ENCODE measurements at regions not wholly inside any gene's neighbourhood (a gene's known extent, or its start where the extent isn't known, plus 50 kb on each side); places are given as distances from the start of the nearest gene placed in this dataset.
A peak's percentile ranks its signal among the peaks of the same experiment; 100 is the strongest.

DNA sequence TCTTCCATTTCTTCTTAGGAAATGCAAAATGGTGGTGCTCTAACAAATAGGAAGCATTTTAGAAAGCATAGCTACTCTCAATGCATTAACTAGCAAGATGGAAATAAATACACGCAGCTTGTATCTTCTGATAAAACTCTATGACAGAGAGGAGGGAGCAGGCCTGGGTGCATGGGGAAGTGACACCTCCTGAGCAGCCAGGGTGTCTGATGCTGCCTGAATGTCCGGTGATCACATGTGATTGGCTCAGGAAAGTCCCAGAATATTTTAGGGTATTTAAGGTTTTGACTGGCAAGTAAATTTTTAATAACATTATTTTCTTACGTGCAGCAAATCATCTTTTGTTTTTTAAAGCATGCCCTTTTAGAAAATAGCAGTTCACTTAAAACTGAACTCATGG, 261.0 kb upstream of the KLF6 start:
- FAIRE-seq, result peak; percentile 83
- DNase-seq (ENCODE audit: extremely low spot score, insufficient read length, low read depth), result peak; percentile 25

GRCh38 chr10:4043897-4044665, 259.1 kb upstream of the KLF6 start:
- FAIRE-seq (no peak), DNase-seq (ENCODE audit: extremely low spot score, insufficient read length, low read depth) (no peak)

GRCh38 chr10:4041635-4042034, 256.6 kb upstream of the KLF6 start:
- FAIRE-seq (no peak), DNase-seq (ENCODE audit: extremely low spot score, insufficient read length, low read depth) (no peak)

DNA sequence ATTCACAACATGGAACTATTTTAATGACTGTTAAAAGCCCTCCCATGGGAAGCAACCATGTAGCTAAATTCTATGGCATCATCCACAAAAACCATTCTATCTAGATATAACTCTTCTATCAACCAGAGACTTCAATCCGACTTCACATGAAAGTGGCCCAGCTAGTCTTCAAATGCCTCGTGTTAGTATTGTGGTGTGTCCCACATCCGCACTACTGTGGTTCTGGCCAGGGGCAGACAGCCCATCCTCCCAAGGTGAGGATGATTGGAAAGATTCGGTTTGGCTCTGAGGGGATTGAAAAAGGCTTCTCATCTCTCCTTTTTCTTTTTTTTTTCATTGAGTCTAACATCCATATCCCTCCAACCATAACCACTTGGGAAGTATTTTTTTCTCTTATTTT, 253.0 kb upstream of the KLF6 start:
- no peak for FAIRE-seq

DNA sequence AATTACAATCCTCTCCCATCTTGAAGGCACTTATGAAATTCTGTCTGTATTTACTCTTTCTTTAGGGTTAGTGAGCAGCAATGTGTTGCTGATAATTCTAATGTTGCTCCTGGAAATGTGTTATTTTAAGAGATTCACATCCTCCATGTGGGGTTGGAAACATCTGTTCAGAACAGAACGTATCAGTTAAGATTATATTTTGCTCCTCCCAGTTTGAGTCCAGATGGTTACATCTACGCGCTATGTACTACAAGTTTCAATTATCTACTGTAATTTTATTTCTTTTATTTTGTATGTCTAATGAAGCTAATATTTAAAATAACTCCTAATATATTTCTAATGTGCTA, 250.6 kb upstream of the KLF6 start:
- DNase-seq (ENCODE audit: extremely low spot score, insufficient read length, low read depth), result no peak
- FAIRE-seq, result no peak

More for the DNA sequence above, 253.0 kb upstream of the KLF6 start:
- DNase-seq (ENCODE audit: extremely low spot score, insufficient read length, low read depth), result no peak

DNA sequence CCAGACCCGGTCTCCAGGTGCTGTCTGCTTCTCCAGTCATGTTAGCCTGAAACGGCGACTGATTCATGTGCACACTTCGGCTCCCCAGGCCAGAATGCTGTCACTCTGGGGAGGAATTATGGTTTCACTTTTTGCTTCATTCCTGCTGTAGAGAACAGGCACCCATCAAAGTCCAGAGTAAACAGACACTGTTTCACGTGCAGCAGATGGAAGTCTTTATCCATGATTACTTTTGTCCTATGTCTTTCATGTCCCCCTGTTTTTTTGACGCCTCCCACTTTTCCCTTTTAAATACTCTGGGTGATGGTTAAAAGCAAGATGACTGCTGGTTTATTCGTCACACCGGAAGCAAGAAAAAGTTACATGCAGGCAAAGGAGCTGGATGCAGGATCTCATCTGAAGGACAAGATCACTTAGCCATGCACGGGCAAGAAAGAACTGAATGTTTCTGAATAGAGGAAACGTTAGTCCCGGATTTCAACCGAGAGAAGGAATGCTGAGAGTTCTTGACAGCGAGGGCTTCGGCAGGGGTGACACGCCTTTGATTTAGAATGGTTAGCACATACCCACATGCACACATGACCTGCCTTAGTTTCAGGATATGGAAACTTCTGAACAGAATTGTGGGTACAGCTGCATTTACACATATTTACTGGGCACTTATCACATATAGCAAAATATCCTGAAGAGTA, 250.0 kb upstream of the KLF6 start:
- no peak for DNase-seq (ENCODE audit: extremely low spot score, insufficient read length, low read depth)
- no peak for FAIRE-seq

- DNase-seq (ENCODE audit: extremely low spot score, insufficient read length, low read depth) (peak; percentile 26), FAIRE-seq (peak; percentile 94)
Measured at GRCh38 chr10:4033341-4033896, 248.4 kb upstream of the KLF6 start.

GRCh38 chr10:4029866-4030265, 244.9 kb upstream of the KLF6 start:
- DNase-seq (ENCODE audit: extremely low spot score, insufficient read length, low read depth), result no peak
- no peak for FAIRE-seq

GRCh38 chr10:4028854-4029583, 244.0 kb upstream of the KLF6 start:
- no peak for FAIRE-seq

GRCh38 chr10:4028027-4028471, 243.0 kb upstream of the KLF6 start:
- DNase-seq (ENCODE audit: extremely low spot score, insufficient read length, low read depth) (no peak), FAIRE-seq (no peak)

More at GRCh38 chr10:4028854-4029583, 244.0 kb upstream of the KLF6 start:
- DNase-seq (ENCODE audit: extremely low spot score, insufficient read length, low read depth), result no peak

DNA sequence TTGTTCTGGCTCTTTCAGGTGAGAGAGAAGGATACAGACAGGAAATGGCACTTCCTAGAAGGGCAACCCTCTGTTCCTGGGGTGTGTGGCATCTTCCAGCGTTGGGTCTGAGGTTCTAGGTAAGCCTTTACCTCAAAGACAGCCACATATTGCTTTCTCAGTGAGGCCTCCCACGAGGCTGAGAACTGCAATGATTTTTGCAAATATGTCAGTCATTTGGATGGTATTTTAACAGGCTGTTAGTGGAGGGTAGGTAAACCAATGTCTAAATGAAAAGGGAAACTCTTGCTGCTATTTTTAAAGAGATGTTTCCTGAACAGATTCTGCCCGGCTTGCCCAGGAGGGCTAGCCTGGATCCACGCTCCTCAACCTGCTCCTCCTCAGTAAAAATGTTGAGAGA, 240.3 kb upstream of the KLF6 start:
- DNase-seq (ENCODE audit: extremely low spot score, insufficient read length, low read depth), result no peak
- no peak for FAIRE-seq

GRCh38 chr10:4024516-4025245, 239.7 kb upstream of the KLF6 start:
- DNase-seq (ENCODE audit: extremely low spot score, insufficient read length, low read depth), result no peak
- FAIRE-seq, result no peak

- DNase-seq (ENCODE audit: extremely low spot score, insufficient read length, low read depth), result no peak
- no peak for FAIRE-seq
Measured at GRCh38 chr10:4024027-4024426, 239.0 kb upstream of the KLF6 start.

GRCh38 chr10:4022473-4022872, 237.5 kb upstream of the KLF6 start:
- DNase-seq (ENCODE audit: extremely low spot score, insufficient read length, low read depth) (no peak), FAIRE-seq (no peak)

- FAIRE-seq, result no peak
- DNase-seq (ENCODE audit: extremely low spot score, insufficient read length, low read depth), result no peak
Measured at GRCh38 chr10:4020631-4021030, 235.6 kb upstream of the KLF6 start.

GRCh38 chr10:4018054-4018511, 233.1 kb upstream of the KLF6 start:
- no peak for DNase-seq (ENCODE audit: extremely low spot score, insufficient read length, low read depth)
- no peak for FAIRE-seq

GRCh38 chr10:4017336-4017735, 232.3 kb upstream of the KLF6 start:
- no peak for DNase-seq (ENCODE audit: extremely low spot score, insufficient read length, low read depth)
- FAIRE-seq, result no peak

GRCh38 chr10:4016214-4016740, 231.3 kb upstream of the KLF6 start:
- no peak for FAIRE-seq
- no peak for DNase-seq (ENCODE audit: extremely low spot score, insufficient read length, low read depth)

GRCh38 chr10:4013651-4014121, 228.7 kb upstream of the KLF6 start:
- DNase-seq (ENCODE audit: extremely low spot score, insufficient read length, low read depth), result peak; percentile 44
- FAIRE-seq, result peak; percentile 88

DNA sequence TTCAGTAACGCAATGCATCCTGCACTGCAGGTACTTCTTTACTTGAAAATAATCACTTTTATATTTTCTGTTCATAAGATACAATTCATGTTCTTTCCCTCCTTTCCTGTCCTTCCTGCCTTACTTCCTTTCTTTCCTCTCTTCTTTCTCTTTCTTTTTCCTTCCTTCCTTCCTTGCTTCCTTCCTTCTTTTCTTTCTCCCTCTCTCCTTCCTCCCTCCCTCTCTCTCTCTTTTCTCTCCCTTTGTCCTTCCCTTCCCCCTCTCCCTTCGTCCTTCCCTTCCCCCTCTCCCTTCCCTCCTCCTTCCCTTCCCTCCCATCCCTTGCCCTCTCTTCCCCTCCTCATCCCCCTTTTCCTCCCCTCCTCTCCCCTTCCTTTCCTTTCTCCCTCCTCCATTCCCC, 227.8 kb upstream of the KLF6 start:
- FAIRE-seq, result no peak
- no peak for DNase-seq (ENCODE audit: extremely low spot score, insufficient read length, low read depth)

All from GM18507 (cell line).